Duodenal mucosa (tissue), 2 donors: ENCODE measurements at regions not wholly inside any gene's neighbourhood (a gene's known extent, or its start where the extent isn't known, plus 50 kb on each side); places are given as distances from the start of the nearest gene placed in this dataset.

ENCODE experiments used
- H3K27ac ChIP-seq: one replicate; pipeline ENCODE4 v1.7.0; 2013; ENCODE audit warnings: low read depth, low read length
- H3K27me3 ChIP-seq, 2 donors: one replicate each; pipeline ENCODE4 v1.7.0; 2013; ENCODE audit warnings: low read length in 2 of 2, control low read depth in 1 of 2; ENCODE audit not compliant: insufficient read depth in 2 of 2, control insufficient read depth in 1 of 2
- H3K36me3 ChIP-seq, 2 donors: one replicate each; pipeline ENCODE4 v1.7.0; 2013; ENCODE audit warnings: low read length in 2 of 2, control low read depth in 1 of 2; ENCODE audit not compliant: insufficient read depth in 2 of 2, control insufficient read depth in 1 of 2
- H3K4me1 ChIP-seq, 2 donors: one replicate each; pipeline ENCODE4 v1.7.0; 2013; ENCODE audit warnings: low read length in 2 of 2, control low read depth in 1 of 2; ENCODE audit not compliant: insufficient read depth in 2 of 2, control insufficient read depth in 1 of 2
- H3K4me3 ChIP-seq, 2 donors: one replicate each; pipeline ENCODE4 v1.7.0; 2013; ENCODE audit warnings: low read length in 2 of 2, low read depth in 1 of 2
- H3K9ac ChIP-seq, 2 donors: one replicate each; pipeline ENCODE4 v1.7.0; 2013; ENCODE audit warnings: low read length in 2 of 2, low read depth in 1 of 2
- H3K9me3 ChIP-seq, 2 donors: one replicate each; pipeline ENCODE4 v1.7.0; 2013; ENCODE audit warnings: low read length in 2 of 2, control low read depth in 1 of 2; ENCODE audit not compliant: control insufficient read depth in 1 of 2

DNA sequence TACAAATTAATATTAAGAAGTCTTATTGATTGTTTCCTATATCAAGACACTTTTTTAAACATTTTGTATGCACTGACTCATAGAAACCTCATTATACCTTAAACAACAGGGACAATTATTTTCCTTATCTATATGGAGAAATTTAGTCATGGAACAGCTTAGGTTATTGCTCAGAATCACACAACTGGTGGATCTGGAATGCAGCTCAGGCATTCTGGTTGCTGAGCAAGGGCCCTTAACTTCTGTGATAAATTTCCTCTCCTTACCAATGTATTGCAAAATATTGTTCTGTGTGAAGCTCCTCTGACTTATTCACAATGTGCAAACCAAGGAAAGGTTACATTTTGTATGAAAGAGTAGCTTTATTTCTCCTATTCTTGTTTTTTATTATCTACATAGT is 817.8 kb downstream of the LRFN5 start:
- H3K9me3 ChIP-seq = peaks cover 0 to 3% of the 10 kb centered on the region in 2 donors
- no peaks in the 10 kb centered on the region for H3K4me1 ChIP-seq
- no peaks in the 10 kb centered on the region for H3K27me3 ChIP-seq
- no peak overlapping the region for H3K4me3 ChIP-seq
- H3K27ac ChIP-seq = no peak overlapping the region
- H3K9ac ChIP-seq = no peak overlapping the region
- H3K36me3 ChIP-seq = no peaks in the 10 kb centered on the region

GRCh38 chr14:42421377-42422078 is 814.9 kb downstream of the LRFN5 start:
- H3K27me3 ChIP-seq = no peaks in the 10 kb centered on the region
- peaks cover 0 to 3% of the 10 kb centered on the region in 2 donors for H3K9me3 ChIP-seq
- H3K4me3 ChIP-seq = no peak overlapping the region
- no peaks in the 10 kb centered on the region for H3K4me1 ChIP-seq
- H3K36me3 ChIP-seq = no peaks in the 10 kb centered on the region
- H3K9ac ChIP-seq = no peak overlapping the region
- no peak overlapping the region for H3K27ac ChIP-seq

DNA sequence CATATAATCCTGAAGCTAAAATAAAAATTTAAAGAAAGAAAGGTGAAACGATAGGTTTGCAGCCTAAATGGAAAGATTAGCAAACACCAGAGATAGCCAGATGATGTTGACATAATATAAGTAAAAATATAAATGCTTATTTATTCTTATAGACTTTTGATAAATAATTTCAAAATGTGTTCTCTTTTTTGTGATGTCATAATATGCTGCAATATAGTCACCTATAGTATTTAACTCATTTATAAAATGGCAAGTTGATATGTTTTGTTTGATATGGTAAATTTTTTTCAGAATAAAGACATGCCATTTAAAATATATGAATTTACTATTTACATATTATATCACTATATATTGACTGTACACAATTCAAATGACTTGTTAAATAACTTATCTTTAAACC is 813.4 kb downstream of the LRFN5 start:
- Histone ChIP-seq H3K9me3 (peaks cover 0 to 3% of the 10 kb centered on the region in 2 donors), H3K36me3 (no peaks in the 10 kb centered on the region), H3K27ac (no peak overlapping the region), H3K4me1 (no peaks in the 10 kb centered on the region), H3K9ac (no peak overlapping the region), H3K4me3 (no peak overlapping the region), H3K27me3 (no peaks in the 10 kb centered on the region)

GRCh38 chr14:42407153-42407552 is 800.5 kb downstream of the LRFN5 start:
- Histone ChIP-seq H3K9me3 (peaks cover 0 to 7% of the 10 kb centered on the region in 2 donors), H3K27ac (peak overlapping the region; percentile 3), H3K27me3 (no peaks in the 10 kb centered on the region), H3K4me3 (no peak overlapping the region), H3K4me1 (no peaks in the 10 kb centered on the region), H3K36me3 (no peaks in the 10 kb centered on the region), H3K9ac (no peak overlapping the region)

DNA sequence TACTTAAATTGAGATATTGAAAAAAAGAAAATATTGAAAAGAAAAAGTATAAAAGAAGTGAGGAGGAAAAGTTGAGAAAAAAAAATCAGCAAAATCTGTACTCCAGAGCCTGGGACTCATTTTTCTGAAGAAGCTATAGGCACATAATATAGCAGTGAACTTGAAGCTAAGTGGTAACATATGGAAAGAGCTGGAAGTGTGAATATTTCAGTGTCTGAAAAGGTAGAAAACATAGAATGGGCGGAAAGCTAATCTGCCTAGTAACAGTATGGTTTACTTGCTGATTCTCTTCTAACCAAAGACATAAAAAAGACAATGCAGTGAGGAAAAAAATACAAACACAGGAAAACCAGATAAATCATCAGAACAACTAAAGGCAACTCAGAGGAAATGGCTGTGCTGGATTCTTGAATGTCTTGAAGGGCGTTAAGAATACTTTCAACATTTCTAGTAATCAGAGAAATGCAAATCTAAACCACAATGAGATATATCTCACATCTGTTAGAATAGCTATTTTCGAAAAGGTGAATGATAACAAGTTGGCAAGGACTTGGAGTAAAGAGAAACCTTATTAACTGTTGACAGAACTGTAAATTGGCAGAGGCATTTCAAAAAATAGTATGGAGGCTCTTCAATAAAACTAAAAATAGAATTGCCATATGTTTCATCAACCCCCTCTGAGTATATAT is 784.6 kb downstream of the LRFN5 start:
- no peaks in the 10 kb centered on the region for H3K27me3 ChIP-seq
- H3K9ac ChIP-seq = no peak overlapping the region
- peaks cover 0 to 6% of the 10 kb centered on the region in 2 donors for H3K9me3 ChIP-seq
- H3K4me1 ChIP-seq = no peaks in the 10 kb centered on the region
- no peak overlapping the region for H3K4me3 ChIP-seq
- no peaks in the 10 kb centered on the region for H3K36me3 ChIP-seq
- H3K27ac ChIP-seq = no peak overlapping the region

DNA sequence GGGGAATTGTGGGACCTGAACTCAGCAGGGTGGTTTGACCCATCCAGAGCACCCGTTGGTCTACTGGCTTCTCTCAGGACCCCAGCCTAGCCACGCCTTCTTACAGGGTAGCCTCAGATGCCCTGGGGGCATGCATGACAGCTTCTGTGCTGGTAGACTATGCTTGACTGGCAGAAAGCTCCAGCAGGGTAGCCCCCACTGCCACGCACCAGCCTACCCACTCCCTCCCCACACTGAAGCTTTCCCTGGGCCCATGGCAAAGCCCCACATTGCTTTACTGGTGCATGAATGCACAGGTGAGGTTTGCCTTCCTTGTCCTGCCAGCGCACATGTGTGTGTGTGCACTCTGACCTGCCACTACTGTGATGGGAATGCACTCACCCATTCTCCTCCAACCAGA is 772.2 kb downstream of the LRFN5 start:
- no peak overlapping the region for H3K27ac ChIP-seq
- no peaks in the 10 kb centered on the region for H3K27me3 ChIP-seq
- H3K4me1 ChIP-seq = no peaks in the 10 kb centered on the region
- H3K4me3 ChIP-seq = no peak overlapping the region
- H3K9me3 ChIP-seq = peaks cover 3 to 14% of the 10 kb centered on the region in 2 donors
- no peak overlapping the region for H3K9ac ChIP-seq
- H3K36me3 ChIP-seq = no peaks in the 10 kb centered on the region

DNA sequence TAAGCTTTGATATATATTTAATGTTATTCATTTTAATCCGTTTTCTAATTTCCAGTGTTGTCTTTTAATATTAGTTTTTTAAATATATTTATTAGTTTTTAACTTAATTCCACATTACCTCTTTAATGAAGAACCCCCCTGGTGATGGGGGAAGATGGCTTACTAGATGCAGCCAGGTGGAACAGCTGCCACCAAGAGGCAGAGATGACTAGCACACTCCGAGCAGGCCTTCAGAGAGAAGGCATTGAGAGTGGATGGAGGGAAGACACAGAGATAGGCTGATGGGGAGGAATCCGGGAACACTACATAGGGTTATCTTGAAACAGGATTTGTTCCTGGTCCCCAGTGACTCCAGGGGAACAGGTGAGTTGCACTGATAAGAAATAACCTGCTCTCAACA is 771.6 kb downstream of the LRFN5 start:
- no peak overlapping the region for H3K4me3 ChIP-seq
- peaks cover 3 to 14% of the 10 kb centered on the region in 2 donors for H3K9me3 ChIP-seq
- H3K27me3 ChIP-seq = no peaks in the 10 kb centered on the region
- no peaks in the 10 kb centered on the region for H3K4me1 ChIP-seq
- no peak overlapping the region for H3K9ac ChIP-seq
- H3K27ac ChIP-seq = no peak overlapping the region
- no peaks in the 10 kb centered on the region for H3K36me3 ChIP-seq

GRCh38 chr14:42374332-42374731 is 767.7 kb downstream of the LRFN5 start:
- Histone ChIP-seq H3K9me3 (peaks cover 3 to 10% of the 10 kb centered on the region in 2 donors), H3K27me3 (no peaks in the 10 kb centered on the region), H3K4me1 (no peaks in the 10 kb centered on the region), H3K9ac (no peak overlapping the region), H3K36me3 (no peaks in the 10 kb centered on the region), H3K27ac (no peak overlapping the region), H3K4me3 (no peak overlapping the region)

DNA sequence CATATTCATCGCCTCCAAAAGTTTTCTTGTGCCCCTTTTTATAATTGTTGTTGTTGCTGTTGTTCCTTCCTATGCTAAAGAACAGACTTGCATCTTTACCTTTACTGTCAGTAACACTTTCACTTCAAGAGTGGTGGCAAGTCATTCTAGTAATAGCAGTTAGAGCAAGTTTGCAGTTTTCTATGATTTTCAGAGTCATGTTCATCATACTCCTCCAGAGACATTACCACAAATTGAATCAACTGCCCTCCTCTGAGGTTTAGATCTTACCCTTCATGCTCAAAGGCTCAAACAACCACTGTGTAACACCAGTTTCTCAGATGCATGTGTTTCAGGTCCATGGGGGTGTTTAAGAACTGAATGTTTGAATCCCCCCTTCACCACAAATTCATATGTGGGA is 763.4 kb downstream of the LRFN5 start:
- H3K27ac ChIP-seq = no peak overlapping the region
- H3K9ac ChIP-seq = no peak overlapping the region
- H3K9me3 ChIP-seq = peaks cover 0 to 2% of the 10 kb centered on the region in 2 donors
- no peak overlapping the region for H3K4me3 ChIP-seq
- no peaks in the 10 kb centered on the region for H3K27me3 ChIP-seq
- H3K36me3 ChIP-seq = no peaks in the 10 kb centered on the region
- no peaks in the 10 kb centered on the region for H3K4me1 ChIP-seq

GRCh38 chr14:42368234-42368633 is 761.6 kb downstream of the LRFN5 start:
- no peak overlapping the region for H3K27ac ChIP-seq
- no peak overlapping the region for H3K9ac ChIP-seq
- no peaks in the 10 kb centered on the region for H3K4me1 ChIP-seq
- H3K4me3 ChIP-seq = no peak overlapping the region
- H3K36me3 ChIP-seq = no peaks in the 10 kb centered on the region
- H3K27me3 ChIP-seq = no peaks in the 10 kb centered on the region
- peaks cover 0 to 2% of the 10 kb centered on the region in 2 donors for H3K9me3 ChIP-seq
